Keratinocyte (primary cell): ENCODE measurements at regions not wholly inside any gene's neighbourhood (a gene's known extent, or its start where the extent isn't known, plus 50 kb on each side); places are given as distances from the start of the nearest gene placed in this dataset.

ENCODE experiments used
- EZH2 ChIP-seq: IDR thresholded peaks from one replicate; pipeline ENCODE4 v1.6.1; 2012; ENCODE audit warnings: inconsistent platforms, mild to moderate bottlenecking, low read length, moderate library complexity
- TF ChIP-seq, protein P1 (sequence below), 3 experiments: IDR thresholded peaks in 1 of 3; conservative IDR thresholded peaks in 1 of 3; optimal IDR thresholded peaks in 1 of 3; 2 replicates in 2 of 3; 3 replicates in 1 of 3; pipeline versions ENCODE3 to v1.5.1; 2011; ENCODE audit warnings: low read length in 3 of 3, mild to moderate bottlenecking in 3 of 3, moderate library complexity in 2 of 3, control low read depth in 1 of 3, inconsistent platforms in 1 of 3; ENCODE audit not compliant: insufficient read depth in 2 of 3; ENCODE audit errors: extremely low read depth in 1 of 3

GRCh38 chr21:43277481-43278351, 108.9 kb downstream of the CRYAA start:
- TF ChIP-seq, protein P1, sequence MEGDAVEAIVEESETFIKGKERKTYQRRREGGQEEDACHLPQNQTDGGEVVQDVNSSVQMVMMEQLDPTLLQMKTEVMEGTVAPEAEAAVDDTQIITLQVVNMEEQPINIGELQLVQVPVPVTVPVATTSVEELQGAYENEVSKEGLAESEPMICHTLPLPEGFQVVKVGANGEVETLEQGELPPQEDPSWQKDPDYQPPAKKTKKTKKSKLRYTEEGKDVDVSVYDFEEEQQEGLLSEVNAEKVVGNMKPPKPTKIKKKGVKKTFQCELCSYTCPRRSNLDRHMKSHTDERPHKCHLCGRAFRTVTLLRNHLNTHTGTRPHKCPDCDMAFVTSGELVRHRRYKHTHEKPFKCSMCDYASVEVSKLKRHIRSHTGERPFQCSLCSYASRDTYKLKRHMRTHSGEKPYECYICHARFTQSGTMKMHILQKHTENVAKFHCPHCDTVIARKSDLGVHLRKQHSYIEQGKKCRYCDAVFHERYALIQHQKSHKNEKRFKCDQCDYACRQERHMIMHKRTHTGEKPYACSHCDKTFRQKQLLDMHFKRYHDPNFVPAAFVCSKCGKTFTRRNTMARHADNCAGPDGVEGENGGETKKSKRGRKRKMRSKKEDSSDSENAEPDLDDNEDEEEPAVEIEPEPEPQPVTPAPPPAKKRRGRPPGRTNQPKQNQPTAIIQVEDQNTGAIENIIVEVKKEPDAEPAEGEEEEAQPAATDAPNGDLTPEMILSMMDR (optimal IDR thresholded peaks at IDR 0.05 in 1 of 3, IDR thresholded peaks at IDR 0.05 in 1 of 3, conservative IDR thresholded peaks at IDR 0.05 in 1 of 3; ENCODE audit: extremely low read depth in 1 of 3, insufficient read depth in 2 of 3, low read length in 3 of 3): no peak
- TF ChIP-seq EZH2: no peak
